Neural cell (in vitro differentiated cells): ENCODE measurements at regions not wholly inside any gene's neighbourhood (a gene's known extent, or its start where the extent isn't known, plus 50 kb on each side); places are given as distances from the start of the nearest gene placed in this dataset.

Experiments used
- H2AFZ ChIP-seq: fragments of 200-600, 300-800 bp; sonication (generic), shearing (Covaris generic); 2 replicates; pipeline ENCODE4 v1.6.0; 2014; ENCODE audit warnings: low read depth, mild to moderate bottlenecking, antibody characterized with exemption, low read length, moderate library complexity
- H3F3A ChIP-seq: fragments of 200-600 bp; shearing (Covaris generic); 2 replicates; pipeline ENCODE4 v1.6.1; 2016; ENCODE audit warnings: mild to moderate bottlenecking, moderate library complexity, mixed read lengths, antibody characterized with exemption, low read length; ENCODE audit not compliant: insufficient read depth, poor library complexity, severe bottlenecking
- H3K27ac ChIP-seq: fragments of 200-600, 300-800 bp; sonication (generic), shearing (Covaris generic); 2 replicates; pipeline ENCODE4 v1.5.1; 2014; ENCODE audit warnings: mild to moderate bottlenecking, low read length, moderate library complexity
- H3K27me3 ChIP-seq: fragments of 300-800, 200-600 bp; sonication (generic), shearing (Covaris generic); 2 replicates; pipeline ENCODE4 v1.6.0; 2014; ENCODE audit warnings: mild to moderate bottlenecking, low read depth, low read length, moderate library complexity; ENCODE audit not compliant: insufficient read depth
- H3K36me3 ChIP-seq: fragments of 300-800, 200-600 bp; sonication (generic), shearing (Covaris generic); 2 replicates; pipeline ENCODE4 v1.5.1; 2014; ENCODE audit warnings: mild to moderate bottlenecking, antibody characterized with exemption, low read length, moderate library complexity; ENCODE audit not compliant: insufficient read depth
- H3K4me2 ChIP-seq: fragments of 300-800, 200-600 bp; sonication (generic), shearing (Covaris generic); 2 replicates; pipeline ENCODE4 v1.6.0; 2014; ENCODE audit warnings: mild to moderate bottlenecking, low read length
- H3K4me3 ChIP-seq: fragments of 300-800, 200-600 bp; sonication (generic), shearing (Covaris generic); 2 replicates; pipeline ENCODE4 v1.5.1; 2014; ENCODE audit warnings: mild to moderate bottlenecking, low read length, moderate library complexity
- H3K79me2 ChIP-seq: fragments of 200-600 bp; shearing (Covaris generic); replicated peaks from 2 replicates; pipeline ENCODE4 v1.6.0; 2014; ENCODE audit warnings: mild to moderate bottlenecking, low read length, moderate library complexity; ENCODE audit not compliant: insufficient read depth
- H3K9ac ChIP-seq: fragments of 300-800, 200-600 bp; sonication (generic), shearing (Covaris generic); 2 replicates; pipeline ENCODE4 v1.6.1; 2016; ENCODE audit warnings: mild to moderate bottlenecking, low read length, mixed read lengths
- H3K9me2 ChIP-seq: fragments of 200-600 bp; shearing (Covaris generic); 2 replicates; pipeline ENCODE4 v1.6.1; 2016; ENCODE audit warnings: mild to moderate bottlenecking, low read length, mixed read lengths; ENCODE audit not compliant: insufficient read depth
- H3K9me3 ChIP-seq: fragments of 200-600, 300-800 bp; sonication (generic), shearing (Covaris generic); 2 replicates; pipeline ENCODE4 v1.6.1; 2016; ENCODE audit warnings: mild to moderate bottlenecking, mixed run types, low read length, moderate library complexity, mixed read lengths
- H4K20me1 ChIP-seq: fragments of 200-600 bp; shearing (Covaris generic); 2 replicates; pipeline ENCODE4 v1.6.1; 2016; ENCODE audit warnings: mild to moderate bottlenecking, mixed run types; ENCODE audit not compliant: insufficient read depth
- EP300 ChIP-seq: fragments of 450-650 bp; conservative IDR thresholded peaks from 2 replicates; pipeline ENCODE4 v1.6.1; 2014; ENCODE audit warnings: antibody characterized with exemption, mild to moderate bottlenecking, moderate library complexity; ENCODE audit not compliant: poor library complexity, severe bottlenecking
- EZH2 ChIP-seq: fragments of 200-600, 300-800 bp; shearing (Covaris generic), sonication (generic); IDR thresholded peaks from 2 replicates; pipeline ENCODE4 v1.6.1; 2014; ENCODE audit warnings: antibody characterized with exemption, low read length, borderline replicate concordance, mild to moderate bottlenecking; ENCODE audit not compliant: insufficient read depth, poor library complexity, severe bottlenecking
- MXI1 ChIP-seq: fragments of 450-650 bp; conservative IDR thresholded peaks from 2 replicates; pipeline ENCODE4 v1.6.1; 2014; ENCODE audit warnings: antibody characterized with exemption, mild to moderate bottlenecking; ENCODE audit not compliant: poor library complexity, severe bottlenecking
- POLR2AphosphoS5 ChIP-seq: IDR thresholded peaks from 2 replicates; pipeline ENCODE4 v1.6.1; 2012
- RAD21 ChIP-seq: fragments of 450-650 bp; conservative IDR thresholded peaks from 2 replicates; pipeline ENCODE4 v1.6.1; 2014; ENCODE audit warnings: antibody characterized with exemption, mild to moderate bottlenecking, moderate library complexity
- SMC3 ChIP-seq: fragments of 450-650 bp; conservative IDR thresholded peaks from 2 replicates; pipeline ENCODE4 v1.6.1; 2014; ENCODE audit warnings: antibody characterized with exemption, mild to moderate bottlenecking, moderate library complexity; ENCODE audit not compliant: poor library complexity
- TAF1 ChIP-seq: IDR thresholded peaks from 2 replicates; pipeline ENCODE4 v1.6.1; 2012; ENCODE audit warnings: low read depth
- TF ChIP-seq, protein P1 (sequence below): fragments of 450-650 bp; IDR thresholded peaks from 2 replicates; pipeline ENCODE4 v1.5.1; 2014; ENCODE audit warnings: antibody characterized with exemption, mild to moderate bottlenecking, moderate library complexity; ENCODE audit not compliant: poor library complexity, severe bottlenecking
- TF ChIP-seq, protein P2 (sequence below): IDR thresholded peaks from 2 replicates; pipeline ENCODE4 v1.6.1; 2012; ENCODE audit warnings: borderline replicate concordance

DNA sequence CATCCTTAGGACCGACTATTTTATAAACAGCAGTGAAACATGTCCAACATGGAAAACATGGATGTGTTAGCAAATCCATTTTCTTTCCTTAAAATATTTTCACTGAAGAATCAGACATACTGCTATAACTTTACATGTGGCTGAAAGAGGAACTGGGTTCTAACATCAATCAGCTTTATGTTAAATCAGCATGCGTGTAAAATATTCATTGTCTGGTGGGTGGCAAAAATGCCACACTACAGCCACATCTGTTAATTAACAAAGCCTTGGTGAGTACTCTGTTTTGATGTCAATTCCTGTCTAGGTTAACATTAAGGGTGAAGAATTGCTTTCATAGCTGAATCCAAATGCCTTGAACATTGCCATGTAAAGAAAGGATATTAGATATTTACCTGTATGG, 222.6 kb upstream of the CEP162 start:
- Histone ChIP-seq H3K4me3 (no peak overlapping the region), H3K4me2 (no peak overlapping the region)

DNA sequence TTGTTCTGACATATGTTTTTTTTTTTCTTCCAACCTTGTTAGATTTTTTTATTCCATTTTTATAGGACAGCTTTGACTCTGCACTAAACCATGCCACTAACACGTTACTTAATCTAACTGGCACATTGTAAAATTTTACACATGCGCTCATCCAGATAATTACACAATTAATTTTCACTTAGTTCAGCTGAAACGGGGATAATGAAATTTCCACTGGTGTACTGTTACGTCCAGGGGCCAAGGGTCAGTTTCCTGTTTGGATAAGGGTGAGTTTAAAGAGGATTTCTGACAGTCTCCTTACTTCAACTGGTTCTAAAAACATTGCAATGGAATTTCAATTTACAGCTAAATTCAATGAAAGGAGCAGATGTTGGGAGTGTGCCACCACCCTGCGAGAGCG, 221.8 kb upstream of the CEP162 start:
- no peak overlapping the region for H3K4me2 ChIP-seq
- no peaks in the 10 kb centered on the region for H3K9me3 ChIP-seq
- no peaks in the 10 kb centered on the region for H3K79me2 ChIP-seq
- H3K27ac ChIP-seq = no peak overlapping the region
- no peaks in the 10 kb centered on the region for H3F3A ChIP-seq
- no peaks in the 10 kb centered on the region for H4K20me1 ChIP-seq
- H3K27me3 ChIP-seq = no peaks in the 10 kb centered on the region
- H2AFZ ChIP-seq = no peak overlapping the region
- H3K4me3 ChIP-seq = no peak overlapping the region
- TF ChIP-seq TAF1 = no peak
- TF ChIP-seq SMC3 = no peak
- no peak for TF ChIP-seq POLR2AphosphoS5
- no peak for TF ChIP-seq MXI1
- no peak for TF ChIP-seq EP300
- no peak for TF ChIP-seq RAD21
- TF ChIP-seq EZH2 = no peak
- TF ChIP-seq, protein P1, sequence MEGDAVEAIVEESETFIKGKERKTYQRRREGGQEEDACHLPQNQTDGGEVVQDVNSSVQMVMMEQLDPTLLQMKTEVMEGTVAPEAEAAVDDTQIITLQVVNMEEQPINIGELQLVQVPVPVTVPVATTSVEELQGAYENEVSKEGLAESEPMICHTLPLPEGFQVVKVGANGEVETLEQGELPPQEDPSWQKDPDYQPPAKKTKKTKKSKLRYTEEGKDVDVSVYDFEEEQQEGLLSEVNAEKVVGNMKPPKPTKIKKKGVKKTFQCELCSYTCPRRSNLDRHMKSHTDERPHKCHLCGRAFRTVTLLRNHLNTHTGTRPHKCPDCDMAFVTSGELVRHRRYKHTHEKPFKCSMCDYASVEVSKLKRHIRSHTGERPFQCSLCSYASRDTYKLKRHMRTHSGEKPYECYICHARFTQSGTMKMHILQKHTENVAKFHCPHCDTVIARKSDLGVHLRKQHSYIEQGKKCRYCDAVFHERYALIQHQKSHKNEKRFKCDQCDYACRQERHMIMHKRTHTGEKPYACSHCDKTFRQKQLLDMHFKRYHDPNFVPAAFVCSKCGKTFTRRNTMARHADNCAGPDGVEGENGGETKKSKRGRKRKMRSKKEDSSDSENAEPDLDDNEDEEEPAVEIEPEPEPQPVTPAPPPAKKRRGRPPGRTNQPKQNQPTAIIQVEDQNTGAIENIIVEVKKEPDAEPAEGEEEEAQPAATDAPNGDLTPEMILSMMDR = no peak
- TF ChIP-seq, protein P2, sequence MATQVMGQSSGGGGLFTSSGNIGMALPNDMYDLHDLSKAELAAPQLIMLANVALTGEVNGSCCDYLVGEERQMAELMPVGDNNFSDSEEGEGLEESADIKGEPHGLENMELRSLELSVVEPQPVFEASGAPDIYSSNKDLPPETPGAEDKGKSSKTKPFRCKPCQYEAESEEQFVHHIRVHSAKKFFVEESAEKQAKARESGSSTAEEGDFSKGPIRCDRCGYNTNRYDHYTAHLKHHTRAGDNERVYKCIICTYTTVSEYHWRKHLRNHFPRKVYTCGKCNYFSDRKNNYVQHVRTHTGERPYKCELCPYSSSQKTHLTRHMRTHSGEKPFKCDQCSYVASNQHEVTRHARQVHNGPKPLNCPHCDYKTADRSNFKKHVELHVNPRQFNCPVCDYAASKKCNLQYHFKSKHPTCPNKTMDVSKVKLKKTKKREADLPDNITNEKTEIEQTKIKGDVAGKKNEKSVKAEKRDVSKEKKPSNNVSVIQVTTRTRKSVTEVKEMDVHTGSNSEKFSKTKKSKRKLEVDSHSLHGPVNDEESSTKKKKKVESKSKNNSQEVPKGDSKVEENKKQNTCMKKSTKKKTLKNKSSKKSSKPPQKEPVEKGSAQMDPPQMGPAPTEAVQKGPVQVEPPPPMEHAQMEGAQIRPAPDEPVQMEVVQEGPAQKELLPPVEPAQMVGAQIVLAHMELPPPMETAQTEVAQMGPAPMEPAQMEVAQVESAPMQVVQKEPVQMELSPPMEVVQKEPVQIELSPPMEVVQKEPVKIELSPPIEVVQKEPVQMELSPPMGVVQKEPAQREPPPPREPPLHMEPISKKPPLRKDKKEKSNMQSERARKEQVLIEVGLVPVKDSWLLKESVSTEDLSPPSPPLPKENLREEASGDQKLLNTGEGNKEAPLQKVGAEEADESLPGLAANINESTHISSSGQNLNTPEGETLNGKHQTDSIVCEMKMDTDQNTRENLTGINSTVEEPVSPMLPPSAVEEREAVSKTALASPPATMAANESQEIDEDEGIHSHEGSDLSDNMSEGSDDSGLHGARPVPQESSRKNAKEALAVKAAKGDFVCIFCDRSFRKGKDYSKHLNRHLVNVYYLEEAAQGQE = no peak
- H3K36me3 ChIP-seq = no peaks in the 10 kb centered on the region
- H3K9me2 ChIP-seq = no peaks in the 10 kb centered on the region
- H3K9ac ChIP-seq = no peak overlapping the region

More for the DNA sequence above, 222.6 kb upstream of the CEP162 start:
- Histone ChIP-seq H3K27ac (no peak overlapping the region), H3K79me2 (no peaks in the 10 kb centered on the region), H3K9ac (no peak overlapping the region), H3F3A (no peaks in the 10 kb centered on the region), H3K9me2 (no peaks in the 10 kb centered on the region), H4K20me1 (no peaks in the 10 kb centered on the region), H3K9me3 (no peaks in the 10 kb centered on the region), H3K27me3 (no peaks in the 10 kb centered on the region), H2AFZ (no peak overlapping the region), H3K36me3 (no peaks in the 10 kb centered on the region)
- no peak for TF ChIP-seq RAD21
- TF ChIP-seq EZH2 = no peak
- TF ChIP-seq, protein P2 = no peak
- TF ChIP-seq, protein P1 = no peak
- no peak for TF ChIP-seq POLR2AphosphoS5
- TF ChIP-seq MXI1 = no peak
- TF ChIP-seq EP300 = no peak
- no peak for TF ChIP-seq TAF1
- TF ChIP-seq SMC3 = no peak
